Activated CD4-positive, alpha-beta T cell treated with anti-CD3 and anti-CD28 coated beads for 4 hours (primary cell): ENCODE measurements at regions not wholly inside any gene's neighbourhood (a gene's known extent, or its start where the extent isn't known, plus 50 kb on each side); places are given as distances from the start of the nearest gene placed in this dataset.

Source experiments
- DNase-seq, 2 donors: peaks; one replicate each; pipeline ENCODE4 v3.0.0-alpha.2; 2020

DNA sequence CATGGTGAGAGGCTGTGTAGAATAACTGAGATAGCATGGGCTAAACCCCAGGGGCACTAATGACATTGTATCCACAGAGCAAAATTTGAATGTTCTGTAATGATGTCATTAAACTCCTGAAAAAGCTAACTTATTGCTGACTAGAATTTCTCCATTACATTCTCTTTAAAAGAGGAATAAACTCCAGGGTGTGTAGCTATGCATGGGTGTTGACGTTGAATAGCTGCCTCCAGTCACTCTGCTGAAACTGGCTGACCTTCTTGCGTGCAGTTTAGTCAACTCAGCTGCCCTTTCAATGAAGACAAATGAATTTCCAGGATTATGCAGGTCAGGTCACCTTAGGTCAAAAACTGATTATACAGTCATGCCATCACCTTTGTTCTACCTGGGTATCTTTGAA, 617.5 kb upstream of the WWC1 start:
- no peak for DNase-seq

DNA sequence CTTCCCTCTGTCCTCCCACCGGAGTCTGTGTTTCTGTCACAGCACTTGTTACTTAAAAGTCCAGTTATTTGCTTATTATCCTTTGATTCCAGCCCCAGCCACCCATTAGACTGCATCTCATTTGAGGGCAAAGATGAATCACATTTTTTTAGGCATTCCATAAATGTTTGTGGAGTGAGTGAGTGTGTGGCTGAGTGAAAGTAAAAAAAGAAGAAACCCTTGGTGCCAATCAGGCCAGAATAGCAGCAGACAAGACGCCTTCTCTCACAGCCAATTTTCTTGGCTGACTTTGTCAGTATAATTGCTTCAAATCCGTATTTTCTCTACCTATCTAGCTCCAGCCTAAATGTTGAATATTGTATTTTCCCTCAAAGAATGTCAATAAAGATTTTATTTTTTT, 613.0 kb upstream of the WWC1 start:
- DNase-seq = no peak

DNA sequence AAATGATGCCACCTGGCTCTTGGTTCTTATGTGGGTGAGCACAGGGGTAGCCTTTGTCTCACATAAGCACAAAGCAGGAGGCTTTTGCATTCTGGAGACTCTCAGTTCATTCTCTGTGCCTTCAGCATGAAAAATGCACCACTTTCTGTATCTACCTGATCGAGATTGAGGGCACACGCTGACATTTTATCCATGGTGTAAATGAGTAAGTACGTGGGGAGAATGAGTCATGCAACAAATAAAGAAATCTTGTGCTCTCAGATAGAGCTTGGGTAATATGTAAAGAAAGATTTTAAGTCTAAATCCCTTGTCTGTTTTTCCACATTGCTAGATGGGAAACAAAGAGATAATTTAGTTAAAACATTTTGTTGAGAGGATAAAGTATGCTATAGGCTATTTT, 607.2 kb upstream of the WWC1 start:
- no peak for DNase-seq

DNA sequence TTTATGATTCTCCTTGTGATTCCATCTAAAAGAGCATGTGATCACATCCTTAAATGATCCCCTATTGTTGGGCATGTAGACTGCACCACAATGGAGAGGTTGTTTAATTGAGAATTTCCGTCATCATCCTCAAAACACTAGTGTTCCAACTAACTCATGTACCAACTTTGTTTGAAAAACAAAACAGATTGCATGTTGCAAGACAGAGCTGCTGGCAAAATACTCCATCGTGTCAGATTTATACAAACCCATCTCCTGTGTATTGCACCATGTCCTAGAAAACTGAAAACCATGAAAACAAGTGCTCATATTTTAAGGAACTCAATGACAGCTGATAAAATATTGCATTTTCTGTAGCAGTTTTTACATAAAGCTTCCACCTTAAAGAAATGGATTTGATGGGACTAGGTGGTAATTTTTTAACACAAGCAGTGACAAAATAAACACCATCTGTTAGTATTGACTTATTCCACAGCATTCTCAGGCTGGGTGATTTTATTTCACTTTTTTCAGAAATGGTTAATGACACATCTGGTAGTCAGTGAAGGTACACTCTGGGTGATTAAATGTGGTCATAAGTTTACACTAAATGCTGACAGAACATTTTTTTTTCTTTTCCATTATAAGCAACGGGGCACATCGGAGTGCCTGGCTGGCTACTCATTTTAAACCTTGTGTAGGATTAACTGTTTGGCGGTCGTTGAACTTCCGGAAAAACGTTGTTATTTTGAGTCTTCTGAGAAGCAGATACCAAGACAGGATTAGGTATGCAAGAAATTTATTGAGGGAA, 602.9 kb upstream of the WWC1 start:
- no peak for DNase-seq

DNA sequence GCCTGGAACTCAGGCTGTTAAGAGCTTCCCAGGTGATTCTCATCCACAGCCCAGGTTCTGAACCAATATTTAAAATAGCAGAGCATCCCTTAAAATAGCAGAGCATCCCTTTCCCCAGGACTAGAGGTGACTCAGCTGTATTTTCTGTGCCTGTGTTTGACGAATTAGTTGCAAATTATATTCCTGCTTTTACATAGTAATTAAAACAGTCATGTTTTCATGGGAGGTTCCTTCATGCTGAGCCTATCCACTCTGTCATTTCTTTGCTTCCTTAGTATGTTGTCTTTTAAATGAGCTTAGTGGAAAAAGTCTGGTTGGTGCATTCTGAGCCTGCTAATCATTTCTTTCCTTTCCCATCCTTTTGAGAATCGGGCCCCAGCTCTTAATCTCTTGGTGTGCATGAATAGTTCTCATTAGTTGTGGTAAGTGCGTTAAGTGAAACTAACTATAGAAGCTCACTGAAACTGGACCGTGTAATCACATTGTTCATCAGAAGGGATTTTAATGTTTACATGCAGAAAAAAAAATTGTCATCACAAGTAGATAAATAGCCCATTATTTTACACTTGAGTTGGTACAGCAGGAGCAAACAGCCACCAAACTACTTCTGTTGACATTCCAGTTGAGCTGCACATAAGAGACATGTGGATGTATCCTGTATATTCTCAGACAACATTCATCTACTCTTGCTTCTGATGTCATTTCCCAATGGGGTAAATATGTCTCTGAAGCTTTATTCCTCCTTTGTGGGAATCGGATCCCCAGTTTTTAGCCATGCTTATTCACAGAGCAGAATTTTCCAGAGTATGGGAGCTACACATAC, 596.9 kb upstream of the WWC1 start:
- DNase-seq = no peak

DNA sequence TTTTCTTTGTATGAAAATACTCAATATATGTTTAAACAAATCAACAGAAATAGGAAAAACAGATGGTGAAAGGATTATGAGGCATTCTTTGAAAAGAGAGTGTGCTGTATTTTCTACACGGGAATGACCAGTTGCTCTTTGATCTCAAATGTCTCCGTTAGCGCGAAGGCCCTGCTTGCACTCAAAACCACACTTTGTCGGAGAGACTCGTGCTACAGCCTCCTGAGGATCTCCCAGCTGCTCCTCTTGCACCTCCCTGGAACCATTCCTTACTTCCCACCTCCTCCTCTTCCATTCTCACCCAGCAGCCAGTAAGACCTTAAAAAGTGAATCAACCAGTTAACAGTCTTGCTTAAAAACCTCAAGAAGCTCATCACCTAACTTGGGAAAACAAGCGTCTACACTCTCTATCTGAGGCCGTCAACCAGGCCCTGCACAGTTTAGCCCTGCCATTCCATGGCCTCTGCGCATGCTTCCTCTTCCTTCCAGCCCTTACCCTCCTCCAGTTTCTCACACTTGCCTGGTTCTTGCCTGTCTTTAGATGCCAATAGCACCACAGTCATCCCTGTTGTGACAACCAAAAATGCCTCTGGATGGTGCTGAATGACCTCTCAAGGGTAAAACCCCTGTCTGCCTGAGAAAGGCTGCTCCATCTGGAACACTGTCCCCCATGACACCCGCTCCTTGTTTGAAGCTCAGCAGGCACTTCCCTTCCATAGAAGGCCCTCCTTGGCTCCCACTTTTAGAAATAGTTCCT, 594.7 kb upstream of the WWC1 start:
- DNase-seq = no peak

DNA sequence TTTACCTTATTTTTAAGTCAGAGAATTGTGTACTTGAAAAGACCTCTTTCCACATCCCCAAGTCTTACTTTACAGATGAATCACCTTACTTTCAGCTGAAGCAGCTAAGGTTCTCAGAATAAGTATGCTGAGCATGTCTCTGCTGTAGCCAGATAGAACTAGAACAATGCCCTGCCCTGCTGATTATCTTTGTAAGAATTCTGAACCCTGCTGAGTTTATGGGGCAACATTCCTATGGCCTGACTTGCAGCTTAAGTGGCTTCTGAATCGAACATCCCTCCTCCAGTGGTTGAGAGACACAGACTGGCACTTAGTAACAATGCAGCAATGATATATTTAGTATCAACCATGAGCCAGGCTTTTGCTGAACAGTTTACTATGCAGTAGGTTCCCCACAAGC, 592.0 kb upstream of the WWC1 start:
- no peak for DNase-seq

DNA sequence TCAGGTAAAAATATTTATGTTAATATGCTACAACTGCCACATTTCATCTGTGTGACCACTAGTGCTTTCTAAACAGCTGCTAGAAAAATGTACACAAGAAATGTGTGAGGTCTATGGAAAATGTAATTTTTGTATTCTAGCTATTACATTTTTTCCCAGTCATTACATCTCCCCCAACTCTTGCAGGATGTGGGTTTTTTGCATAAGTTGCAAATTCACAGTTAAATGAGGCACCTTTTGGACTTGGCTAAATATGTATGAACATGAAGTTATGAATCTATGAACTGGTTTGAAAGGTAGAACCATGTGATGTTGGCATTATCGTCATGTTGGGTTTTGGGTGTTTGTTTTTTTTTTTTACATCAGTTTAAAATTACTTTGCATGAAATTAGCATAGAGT, 590.4 kb upstream of the WWC1 start:
- DNase-seq = no peak

DNA sequence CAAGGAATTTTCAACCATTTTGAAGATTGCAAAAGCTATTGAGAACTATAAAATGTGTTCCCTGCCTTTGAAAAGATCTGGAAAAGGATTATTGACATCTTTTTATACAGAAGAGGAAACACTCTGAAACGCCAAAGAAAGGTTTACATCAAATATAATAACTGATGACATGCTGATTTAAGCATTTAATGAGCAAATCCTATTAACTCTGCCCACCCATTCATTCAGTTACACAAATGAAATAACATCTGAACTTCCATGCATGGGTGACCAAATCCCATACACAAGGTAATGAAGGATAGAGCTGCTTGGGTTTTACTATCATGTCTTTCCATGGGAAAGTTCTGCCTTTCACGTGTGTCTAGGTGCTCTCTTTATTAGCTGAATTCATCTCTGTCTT, 589.4 kb upstream of the WWC1 start:
- DNase-seq = no peak

DNA sequence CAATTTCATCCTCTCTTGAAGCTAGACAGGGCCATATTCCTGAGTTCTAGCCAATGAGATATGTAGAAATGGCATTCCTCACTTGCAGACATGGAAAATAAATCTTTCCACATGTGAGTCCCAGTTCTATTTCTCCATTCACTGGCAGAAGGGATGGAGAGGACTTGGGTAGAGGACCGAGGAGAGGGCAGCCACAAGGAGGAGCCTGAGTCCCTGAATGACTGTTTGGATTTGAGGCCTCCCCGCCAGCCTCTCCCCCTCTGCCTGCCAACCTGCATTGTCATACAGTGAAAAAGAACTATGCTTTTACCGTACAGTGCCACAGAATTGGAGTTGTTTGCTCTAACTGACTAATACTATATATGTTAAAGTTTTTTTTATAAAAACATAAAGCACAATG, 583.0 kb upstream of the WWC1 start:
- DNase-seq = no peak

DNA sequence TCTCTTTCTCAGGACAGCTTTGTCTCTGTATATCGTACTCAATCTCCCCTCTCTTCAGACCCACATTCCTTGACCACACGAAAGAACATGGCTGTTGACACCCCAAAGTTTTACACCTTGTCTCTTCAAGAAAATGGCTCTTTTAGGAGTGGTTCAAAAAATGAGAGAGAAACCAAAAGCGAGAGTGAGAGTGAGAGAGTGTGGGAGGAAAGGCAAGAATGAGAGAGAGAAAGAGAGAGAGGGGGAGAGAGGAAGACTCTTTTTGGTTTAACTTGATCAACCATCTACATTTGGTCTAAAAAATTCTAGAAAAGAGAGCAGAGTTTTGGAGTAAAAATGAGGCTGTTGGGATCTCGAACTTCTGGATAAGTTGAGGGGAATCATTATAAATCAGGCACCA, 581.8 kb upstream of the WWC1 start:
- DNase-seq = no peak

DNA sequence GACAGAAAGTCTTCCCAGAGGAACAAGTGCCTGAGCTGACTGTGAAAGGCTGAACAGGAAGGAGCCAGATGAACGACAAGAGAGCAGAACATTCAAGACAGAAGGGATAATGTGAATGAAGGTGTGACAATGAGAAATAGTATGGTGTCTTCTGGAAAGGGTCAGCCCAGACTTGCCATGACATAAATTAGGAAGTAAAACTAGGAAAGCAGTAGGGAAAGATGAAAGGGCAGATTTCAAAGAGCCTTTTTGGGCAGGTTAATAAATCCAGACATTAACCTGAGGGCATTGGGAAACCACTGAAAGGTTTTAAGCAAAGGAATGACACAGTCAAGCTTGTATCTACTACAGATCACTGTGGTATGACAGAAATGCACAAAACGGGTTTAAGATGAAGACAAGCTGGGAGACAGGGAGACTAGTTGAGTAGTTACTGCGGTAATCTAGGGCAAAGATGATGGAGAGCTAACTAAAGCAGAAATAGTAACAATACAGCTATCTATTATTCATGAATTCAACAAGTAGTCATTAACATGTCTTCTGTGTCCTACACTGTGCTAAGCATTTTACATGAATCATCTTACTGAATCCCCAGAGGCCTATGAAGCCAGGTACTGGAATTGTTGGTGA, 580.9 kb upstream of the WWC1 start:
- DNase-seq = no peak

DNA sequence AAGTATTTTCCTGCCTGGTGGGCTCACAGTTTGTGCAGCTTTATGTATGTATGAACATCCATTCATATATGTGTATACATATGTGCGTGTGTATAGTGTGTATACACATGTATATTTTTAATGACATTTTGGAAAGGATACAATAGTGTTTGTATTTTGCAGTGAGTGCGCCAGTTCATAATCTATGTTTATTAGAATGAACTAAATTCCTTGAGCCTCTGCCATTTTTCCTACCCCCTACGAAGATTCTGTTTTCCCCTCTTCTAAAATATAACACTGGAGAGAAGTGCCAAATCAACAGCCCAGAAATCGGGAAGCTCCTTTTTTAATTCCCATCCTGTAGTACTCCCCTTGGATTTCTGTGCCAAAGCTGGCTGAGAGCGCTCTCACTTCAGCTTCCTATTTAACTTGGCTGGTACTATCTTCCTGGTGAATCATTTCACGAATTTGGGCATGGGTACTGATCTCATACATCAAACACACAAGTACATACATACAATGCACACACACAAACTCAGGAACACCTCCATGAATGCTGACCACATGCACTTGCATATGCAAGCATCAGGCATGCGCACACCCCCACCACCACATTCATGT, 578.4 kb upstream of the WWC1 start:
- no peak for DNase-seq

DNA sequence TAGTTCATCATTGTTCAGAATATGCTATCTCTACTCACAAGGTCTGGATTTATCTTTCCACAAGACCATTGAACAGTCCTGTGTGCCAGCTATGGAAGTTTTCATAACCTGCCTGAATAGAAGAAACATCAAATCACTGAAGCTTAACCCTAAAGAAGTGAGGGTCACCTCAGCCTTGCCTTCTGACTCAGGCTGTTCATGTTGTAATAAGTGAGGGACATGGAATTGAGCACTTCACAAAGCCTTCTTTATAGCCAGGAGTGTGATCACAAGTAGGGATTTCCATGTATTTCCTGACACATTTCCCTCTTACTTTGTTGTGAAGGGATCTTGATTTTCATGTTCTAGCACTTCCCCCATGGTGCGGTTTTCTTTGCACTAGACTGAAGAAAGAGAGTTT, 577.5 kb upstream of the WWC1 start:
- DNase-seq = no peak

DNA sequence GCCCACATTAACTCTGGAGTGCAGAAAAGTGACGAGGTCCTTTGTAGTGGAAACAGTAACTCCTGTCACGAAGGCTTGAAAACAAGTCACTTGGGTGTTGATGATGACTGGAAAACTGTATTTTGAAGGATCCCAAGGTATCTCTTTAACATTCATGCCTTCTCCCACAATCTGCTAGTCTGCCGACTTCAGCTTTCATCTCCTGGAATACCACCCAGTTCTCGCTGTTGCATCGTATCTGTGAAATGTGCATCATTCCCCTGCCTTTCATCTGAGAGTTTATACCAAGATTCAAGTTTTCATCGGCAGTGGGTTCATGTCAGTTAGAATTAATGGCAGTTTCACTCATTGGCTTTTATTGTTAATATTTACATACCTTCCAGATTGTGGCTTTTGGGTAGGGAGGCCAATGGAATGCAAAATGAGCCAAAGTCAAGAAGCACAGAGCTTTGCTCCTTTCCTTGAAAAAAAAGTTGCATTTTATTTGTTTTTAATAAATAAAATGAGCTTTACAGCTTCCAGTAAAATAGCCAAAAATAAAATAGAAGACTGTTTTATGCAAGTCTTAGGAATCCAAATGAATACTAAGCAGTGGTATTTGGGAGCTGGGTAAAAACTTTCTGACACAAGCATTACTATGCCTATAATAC, 575.2 kb upstream of the WWC1 start:
- DNase-seq = no peak

DNA sequence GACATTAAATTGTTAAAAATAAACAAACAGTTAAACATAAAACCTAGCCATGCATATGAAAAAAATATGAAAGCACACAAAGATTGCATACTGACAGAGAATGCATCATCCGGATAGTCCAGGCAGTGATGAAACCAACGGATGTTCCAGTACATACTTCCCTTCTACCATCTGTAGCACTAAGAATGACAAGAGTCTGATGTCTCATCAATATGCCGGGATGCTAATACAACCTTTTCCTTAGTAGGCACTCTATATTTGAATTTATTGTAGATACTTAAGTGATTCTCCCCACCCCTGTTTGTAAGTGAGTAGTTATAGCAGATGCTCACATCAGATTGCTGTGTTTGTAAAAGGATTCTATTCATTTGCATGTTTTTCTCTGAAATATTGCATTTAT, 571.2 kb upstream of the WWC1 start:
- DNase-seq = no peak

DNA sequence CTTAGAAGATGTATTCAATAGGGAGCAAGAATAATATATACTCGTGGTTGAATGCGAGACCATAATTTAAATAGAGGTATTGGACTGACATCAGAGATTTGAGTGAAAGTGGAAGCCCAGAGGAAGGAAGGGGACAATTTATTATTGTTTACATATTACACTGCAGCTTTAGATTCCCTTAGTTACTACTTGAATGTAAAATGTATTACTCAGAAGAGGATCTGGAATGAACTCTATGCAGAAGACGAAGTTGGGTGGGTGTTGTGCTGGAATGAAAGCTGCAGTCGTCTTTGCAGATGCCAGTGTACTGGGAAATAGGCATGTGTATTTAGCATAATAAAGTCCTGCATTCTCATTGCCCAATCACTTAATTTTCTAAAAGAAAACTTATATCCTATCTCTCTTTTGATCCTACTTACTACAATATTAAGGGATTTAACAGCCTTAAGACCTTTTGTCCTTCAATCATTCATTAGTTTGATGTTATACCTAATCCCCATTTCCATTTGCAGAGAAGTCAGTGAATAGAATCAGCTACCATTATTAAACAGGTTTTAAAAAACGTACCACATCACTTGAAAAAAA, 570.7 kb upstream of the WWC1 start:
- DNase-seq = no peak

DNA sequence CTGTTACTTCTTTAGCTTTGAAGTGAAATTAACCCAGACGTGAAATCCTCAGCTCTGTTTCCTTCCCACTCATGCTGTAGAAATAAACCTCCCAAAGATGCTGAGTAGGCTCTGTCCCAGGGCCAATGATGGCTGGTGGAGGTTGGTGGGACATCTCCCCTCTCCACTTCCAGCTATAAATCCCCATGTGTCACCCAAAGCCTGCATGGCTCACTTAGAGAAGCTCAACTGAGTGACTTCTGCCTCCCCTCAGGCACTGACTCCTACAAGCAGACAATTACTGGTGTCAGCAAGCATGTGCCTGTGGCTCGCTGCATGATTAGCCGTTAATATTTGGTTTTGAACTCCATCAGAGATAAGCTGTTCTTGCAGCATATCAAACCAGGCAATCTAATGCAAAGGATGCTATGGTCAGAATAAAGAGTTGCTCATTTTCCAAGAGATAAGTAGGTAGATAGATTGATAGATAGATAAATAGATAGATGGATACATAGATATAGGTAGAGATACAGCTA, 569.5 kb upstream of the WWC1 start:
- no peak for DNase-seq

DNA sequence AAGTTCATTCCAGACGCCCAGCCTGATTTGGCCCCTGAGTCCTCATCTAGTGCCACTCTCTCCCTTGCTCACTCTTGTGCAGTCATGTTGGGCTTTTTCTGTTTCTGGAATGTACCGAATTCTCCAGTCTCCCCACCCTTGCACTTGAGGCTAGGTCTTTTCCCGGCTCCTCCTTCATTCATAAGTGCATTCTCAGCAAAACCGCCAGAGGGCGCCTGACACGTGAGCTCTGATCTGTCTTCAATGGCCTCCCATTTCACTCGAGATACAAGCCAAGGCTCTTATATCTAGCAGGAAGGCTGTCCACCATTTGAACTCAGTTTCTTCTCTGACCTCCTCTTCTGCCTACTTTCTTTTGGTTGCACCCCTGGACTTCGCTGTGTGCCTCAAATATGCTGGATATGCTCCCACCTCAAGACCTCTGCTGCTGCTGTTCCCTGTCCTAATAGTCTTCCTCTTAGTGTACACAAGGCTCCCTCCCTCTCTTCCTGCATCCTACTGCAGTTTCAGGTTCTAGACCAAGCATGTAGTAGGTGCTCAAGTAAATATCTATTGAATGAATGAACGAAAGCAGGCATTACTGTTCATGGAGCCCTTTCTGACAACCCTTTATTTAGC, 568.1 kb upstream of the WWC1 start:
- DNase-seq = peak; percentile 26 to 61

DNA sequence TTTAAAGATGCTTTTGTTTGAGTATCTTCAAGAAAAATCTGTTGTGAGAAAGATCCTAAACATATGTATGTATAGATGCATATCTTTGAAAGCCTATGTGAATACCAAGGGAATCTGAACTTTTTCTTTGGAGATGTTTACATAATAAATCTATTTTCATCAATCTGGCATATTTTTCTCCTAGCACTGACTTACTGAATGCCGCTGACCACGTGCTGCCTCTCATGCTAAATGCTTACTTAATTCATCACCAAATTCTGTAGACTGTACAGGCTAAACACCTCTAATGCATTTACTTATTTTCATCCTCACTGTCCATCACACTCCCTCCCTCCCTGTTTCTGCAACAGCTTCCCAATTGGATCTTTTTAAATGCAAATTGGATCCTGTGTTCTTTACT, 566.2 kb upstream of the WWC1 start:
- DNase-seq = no peak

DNA sequence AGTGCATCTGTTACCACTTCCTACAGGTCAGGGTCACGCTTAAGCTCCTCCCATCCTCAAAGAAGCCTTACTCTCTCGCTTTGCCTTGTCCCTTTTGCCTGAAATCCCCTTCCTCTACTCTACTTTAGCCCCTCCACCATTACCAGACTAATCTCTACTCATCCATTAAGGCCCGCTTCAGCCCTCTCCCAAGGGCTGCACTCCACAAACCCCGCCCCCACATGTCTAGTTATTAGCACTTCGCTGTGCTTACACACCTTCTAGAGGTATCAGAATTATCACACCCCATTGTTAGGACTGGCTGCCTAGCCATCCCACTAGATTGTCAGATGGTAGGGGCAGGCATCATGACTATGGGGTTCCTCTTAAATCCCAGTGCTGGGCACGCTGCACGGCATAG, 565.7 kb upstream of the WWC1 start:
- no peak for DNase-seq
